Heart left ventricle (tissue), 16 donors: ENCODE measurements at regions not wholly inside any gene's neighbourhood (a gene's known extent, or its start where the extent isn't known, plus 50 kb on each side); places are given as distances from the start of the nearest gene placed in this dataset.

Experiments
- ATAC-seq, 4 donors: fragments of 200-7000 bp; cut with Tn5 transposase; one replicate each; pipeline ENCODE4 v1.9.1; 2020 to 2022; ENCODE audit warnings: moderate library complexity in 4 of 4, mild to moderate bottlenecking in 3 of 4, moderate number of reproducible peaks in 1 of 4
- DNase-seq, 5 donors: peaks; one replicate each; pipeline ENCODE4 v3.0.0-alpha.2; 2020
- H3K27ac ChIP-seq, 12 donors: fragments of 200-600 bp; sonication (generic) in 4 of 12; one replicate each; pipeline versions ENCODE4 v1.5.0 to v1.8.0; 2016 to 2022; ENCODE audit warnings: mild to moderate bottlenecking in 2 of 12
- H3K27me3 ChIP-seq, 9 donors: fragments of 200-600 bp; sonication (generic) in 2 of 9; one replicate each; pipeline versions ENCODE4 v1.5.1 to v1.8.0; 2016 to 2022; ENCODE audit warnings: mild to moderate bottlenecking in 3 of 9
- H3K36me3 ChIP-seq, 9 donors: fragments of 200-600 bp; sonication (generic) in 2 of 9; one replicate each; pipeline versions ENCODE4 v1.5.0 to v1.8.0; 2018 to 2022; ENCODE audit warnings: mild to moderate bottlenecking in 2 of 9
- H3K4me1 ChIP-seq, 12 donors: fragments of 200-600 bp; sonication (generic) in 4 of 12; one replicate each; pipeline versions ENCODE4 v1.5.0 to v1.8.0; 2016 to 2022; ENCODE audit warnings: mild to moderate bottlenecking in 3 of 12
- H3K4me3 ChIP-seq, 12 donors: fragments of 200-600 bp; sonication (generic) in 4 of 12; one replicate each; pipeline versions ENCODE4 v1.5.0 to v1.8.0; 2017 to 2022; ENCODE audit warnings: mild to moderate bottlenecking in 9 of 12, moderate library complexity in 4 of 12
- H3K9me3 ChIP-seq, 12 donors: fragments of 200-600 bp; sonication (generic) in 4 of 12; one replicate each; pipeline versions ENCODE4 v1.5.0 to v1.8.0; 2016 to 2022; ENCODE audit warnings: mild to moderate bottlenecking in 1 of 12
- CTCF ChIP-seq, 12 donors: fragments of 200-600 bp; sonication (generic) in 4 of 12; IDR thresholded peaks; one replicate each; pipeline versions ENCODE4 v1.5.0 to v1.8.0; 2018 to 2022; ENCODE audit warnings: antibody characterized with exemption in 12 of 12, mild to moderate bottlenecking in 5 of 12
- POLR2A ChIP-seq, 2 donors: fragments of 450-650 bp; IDR thresholded peaks; one replicate each; pipeline ENCODE4 v1.6.1; 2017; ENCODE audit warnings: antibody characterized with exemption in 2 of 2, mild to moderate bottlenecking in 2 of 2, moderate library complexity in 2 of 2
- WGBS, 4 donors: extraction: QIAGEN DNeasy Blood & Tissue Kit in 2 of 4; methylation state at CpG; one replicate each; pipeline versions ENCODE4 v1.1.5 to v1.1.7; 2013 to 2018; 5-methylcytosine and 5-hydroxymethylcytosine counted together
- intact Hi-C, 10 donors: fragments of 100-400 bp; cut with DNase I; formaldehyde crosslinking; loops; one replicate each; pipeline versions ENCODE4 v1.11.1 to v1.14.2; 2022
- donor health status: ischemic (EF 13 %, LVEDD 7.1; RV severe dilation, severe dysfunction).
- donor health status: healthy with polysubstance abuse.
- donor health status: DM: no; HTN: yes; CAD: no.
- donor health status: DM: no; HTN: no; CAD: no.
- donor health status: ischemic (EF 25% LVEDD 6.9; RV normal size, moderate dysfunction).
- donor health status: ischemic (EF 25% LVEDD 5.7; RV mildly dilated, moderate dysfunction).
- donor health status: healthy.
- donor health status: DM: yes; HTN: yes; CAD: no.
- donor health status: ischemic (EF 35%, LVEDD 5.7; RV mildly dilated, moderate dysfunction).
- donor health status: nonischemic (EF 11% LVEDD 7.7; RV severe dilation, severe dysfunction).
- donor health status: DM: yes; HTN: yes; CAD: no.
- donor health status: PGD.
- donor health status: ischemic (EF 29% LVEDD 5.4; RV normal size, mild dysfunction).
- donor health status: nonischemic (EF 23%, LVEDD 6.1; RV moderate dilation, normal function).

GRCh38 chr4:183383606-183384005 lies 60.8 kb upstream of the CDKN2AIP start:
- Histone ChIP-seq H3K4me1 (no peaks in the 10 kb centered on the region), H3K9me3 (peaks cover 0 to 18% (median 0%) of the 10 kb centered on the region in 12 donors), H3K4me3 (no peak overlapping the region), H3K36me3 (no peaks in the 10 kb centered on the region), H3K27ac (no peak overlapping the region), H3K27me3 (peaks cover 0 to 5% (median 0%) of the 10 kb centered on the region in 9 donors)
- no peak for ATAC-seq
- intact Hi-C loops: no loop called here
- TF ChIP-seq POLR2A (IDR thresholded peaks at IDR 0.05) (no peak), CTCF (IDR thresholded peaks at IDR 0.05) (no peak)
- DNase-seq: no peak
- WGBS, 4 donors: 73 to 100% (median 82%) methylated on average over 3 to 7 of the region's 7 CpGs

GRCh38 chr4:183384516-183384915 lies 59.9 kb upstream of the CDKN2AIP start:
- DNase-seq: no peak
- 71 to 88% (median 80%) methylated on average over 1 of the region's 1 CpG for WGBS, 4 donors
- no peak for ATAC-seq
- no peak for TF ChIP-seq CTCF (IDR thresholded peaks at IDR 0.05)
- no peak for TF ChIP-seq POLR2A (IDR thresholded peaks at IDR 0.05)
- intact Hi-C loops: no loop called here
- Histone ChIP-seq H3K27me3 (peaks cover 0 to 10% (median 0%) of the 10 kb centered on the region in 9 donors), H3K4me1 (no peaks in the 10 kb centered on the region), H3K4me3 (no peak overlapping the region), H3K27ac (no peak overlapping the region), H3K9me3 (peaks cover 0 to 18% (median 0%) of the 10 kb centered on the region in 12 donors), H3K36me3 (no peaks in the 10 kb centered on the region)

- Histone ChIP-seq H3K4me3 (no peak overlapping the region), H3K27me3 (peaks cover 0 to 11% (median 0%) of the 10 kb centered on the region in 9 donors), H3K4me1 (no peaks in the 10 kb centered on the region), H3K9me3 (peaks cover 0 to 18% (median 0%) of the 10 kb centered on the region in 12 donors), H3K27ac (no peak overlapping the region), H3K36me3 (no peaks in the 10 kb centered on the region)
- TF ChIP-seq POLR2A (IDR thresholded peaks at IDR 0.05) (no peak), CTCF (IDR thresholded peaks at IDR 0.05) (no peak)
- ATAC-seq (no peak), DNase-seq (no peak)
- WGBS, 4 donors: 73 to 82% (median 81%) methylated on average over 7 of the region's 7 CpGs
- intact Hi-C loops: no loop called here
These were observed 59.5 kb upstream of the CDKN2AIP start for GRCh38 chr4:183384983-183385382.

- TF ChIP-seq POLR2A (IDR thresholded peaks at IDR 0.05): no peak
- TF ChIP-seq CTCF (IDR thresholded peaks at IDR 0.05): no peak
- Histone ChIP-seq H3K27me3 (peaks cover 0 to 31% (median 6%) of the 10 kb centered on the region in 9 donors), H3K4me1 (peaks cover 0 to 14% (median 0%) of the 10 kb centered on the region in 12 donors), H3K4me3 (no peak overlapping the region), H3K9me3 (peaks cover 0 to 18% (median 0%) of the 10 kb centered on the region in 12 donors), H3K36me3 (no peaks in the 10 kb centered on the region), H3K27ac (no peak overlapping the region)
- WGBS, 4 donors: 71 to 82% (median 79%) methylated on average over 7 of the region's 7 CpGs
- no peak for ATAC-seq
- no peak for DNase-seq
- intact Hi-C loops: no loop called here
These were observed 56.4 kb upstream of the CDKN2AIP start for GRCh38 chr4:183388021-183388420.
